GM21723 (cell line): ENCODE measurements at regions not wholly inside any gene's neighbourhood (a gene's known extent, or its start where the extent isn't known, plus 50 kb on each side); places are given as distances from the start of the nearest gene placed in this dataset.

Experiments
- ATAC-seq: cut with Tn5 transposase; IDR thresholded peaks from one replicate; pipeline ENCODE4 v1.9.1; 2021; ENCODE audit warnings: mild to moderate bottlenecking, moderate library complexity; ENCODE audit not compliant: unreplicated experiment

DNA sequence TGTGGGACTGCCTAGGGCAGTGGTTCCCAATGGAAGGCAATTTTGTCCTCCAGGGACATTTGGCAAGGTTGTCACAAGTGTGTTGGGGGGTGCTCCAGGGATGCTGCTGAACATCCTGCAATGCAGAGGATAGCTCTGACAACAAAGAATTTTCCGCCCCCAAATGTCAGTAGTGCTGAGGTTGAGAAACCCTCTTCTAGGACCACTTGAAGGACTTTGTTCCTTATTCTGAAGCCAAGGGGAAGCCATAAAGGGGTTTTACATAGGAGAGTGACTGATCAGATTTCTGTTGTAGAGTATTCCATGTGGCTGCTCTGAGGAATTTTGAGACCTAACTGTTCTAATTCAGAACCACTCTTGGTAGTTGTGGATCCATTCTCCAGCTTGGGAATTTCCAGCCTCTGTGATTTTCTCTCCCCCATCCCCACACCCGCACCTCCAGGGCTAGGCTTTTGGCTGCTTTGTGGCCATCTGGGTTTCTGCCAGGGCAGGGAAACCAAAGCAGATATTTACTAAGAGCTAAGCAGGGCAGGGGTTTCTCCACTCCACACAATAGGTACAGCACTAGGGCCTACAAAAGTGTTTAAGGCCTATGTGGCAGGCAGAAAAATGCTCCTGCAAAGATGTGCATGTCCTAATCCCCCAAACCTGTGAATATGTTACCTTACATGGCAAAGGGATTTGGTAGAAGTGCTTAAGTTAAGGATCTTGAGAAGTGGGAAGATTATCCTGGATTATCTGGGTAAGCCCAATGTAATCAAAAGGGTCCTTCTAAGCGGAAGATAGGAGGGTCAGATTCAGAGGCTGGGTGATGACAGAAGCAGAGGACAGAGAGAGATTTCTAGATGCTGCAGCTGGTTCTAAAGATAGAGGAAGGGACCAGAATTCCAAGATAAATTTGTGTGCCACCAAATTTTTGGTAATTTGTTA is 135.4 kb downstream of the TMEM17 start:
- no peak for ATAC-seq

GRCh38 chr2:62369541-62370202 is 136.3 kb downstream of the TMEM17 start:
- ATAC-seq: no peak

- no peak for ATAC-seq
Observed at GRCh38 chr2:62364791-62365528, 141.0 kb downstream of the TMEM17 start.

- peak; percentile 89 for ATAC-seq
Observed at GRCh38 chr2:62363166-62363565, 142.8 kb downstream of the TMEM17 start.

GRCh38 chr2:62362561-62362960 is 143.4 kb downstream of the TMEM17 start:
- peak; percentile 36 for ATAC-seq

- no peak for ATAC-seq
Observed at GRCh38 chr2:62361964-62362363, 144.0 kb downstream of the TMEM17 start.

DNA sequence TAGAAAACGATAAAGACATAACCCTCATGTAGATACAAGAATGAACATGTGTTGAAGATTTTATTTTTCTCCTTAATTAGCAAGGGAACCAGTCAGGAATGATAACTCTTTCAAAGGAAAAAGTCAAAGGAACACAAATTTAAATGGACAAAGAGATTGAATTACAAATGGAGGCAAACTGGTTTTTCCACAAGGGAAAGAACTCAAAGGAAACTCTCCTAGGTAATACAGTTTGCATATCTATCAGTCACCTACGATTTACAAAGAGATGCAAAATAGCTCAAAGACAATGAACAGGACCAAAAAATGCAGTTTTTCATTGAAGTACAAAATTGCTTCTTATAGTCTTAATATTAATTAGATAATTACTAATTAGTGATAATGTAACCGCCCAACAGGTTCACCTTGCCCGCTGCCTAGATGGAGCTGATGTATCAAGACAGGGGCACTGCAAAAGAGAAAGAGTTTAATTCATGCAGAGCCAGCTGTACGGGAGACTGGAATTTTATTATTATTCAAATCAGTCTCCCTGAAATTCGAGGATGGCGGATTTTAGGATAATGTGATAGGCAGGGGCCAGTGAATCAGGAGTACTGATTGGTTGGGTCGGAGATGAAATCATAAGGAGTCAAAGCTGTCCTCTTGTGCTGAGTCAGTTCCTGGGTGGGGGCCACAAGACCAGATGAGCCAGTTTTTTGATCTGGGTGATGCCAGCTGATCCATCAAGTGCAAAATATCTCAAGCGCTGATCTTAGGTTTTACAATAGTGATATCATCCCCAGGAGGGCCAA is 151.0 kb downstream of the TMEM17 start:
- no peak for ATAC-seq

GRCh38 chr2:62352031-62352430 is 154.0 kb downstream of the TMEM17 start:
- ATAC-seq: no peak

- no peak for ATAC-seq
Observed at GRCh38 chr2:62349788-62350187, 153.9 kb downstream of the B3GNT2 start.

- no peak for ATAC-seq
Observed at GRCh38 chr2:62348700-62349099, 152.8 kb downstream of the B3GNT2 start.

- ATAC-seq: no peak
Observed at GRCh38 chr2:62347563-62348270, 151.8 kb downstream of the B3GNT2 start.

GRCh38 chr2:62344472-62344871 is 148.6 kb downstream of the B3GNT2 start:
- no peak for ATAC-seq

DNA sequence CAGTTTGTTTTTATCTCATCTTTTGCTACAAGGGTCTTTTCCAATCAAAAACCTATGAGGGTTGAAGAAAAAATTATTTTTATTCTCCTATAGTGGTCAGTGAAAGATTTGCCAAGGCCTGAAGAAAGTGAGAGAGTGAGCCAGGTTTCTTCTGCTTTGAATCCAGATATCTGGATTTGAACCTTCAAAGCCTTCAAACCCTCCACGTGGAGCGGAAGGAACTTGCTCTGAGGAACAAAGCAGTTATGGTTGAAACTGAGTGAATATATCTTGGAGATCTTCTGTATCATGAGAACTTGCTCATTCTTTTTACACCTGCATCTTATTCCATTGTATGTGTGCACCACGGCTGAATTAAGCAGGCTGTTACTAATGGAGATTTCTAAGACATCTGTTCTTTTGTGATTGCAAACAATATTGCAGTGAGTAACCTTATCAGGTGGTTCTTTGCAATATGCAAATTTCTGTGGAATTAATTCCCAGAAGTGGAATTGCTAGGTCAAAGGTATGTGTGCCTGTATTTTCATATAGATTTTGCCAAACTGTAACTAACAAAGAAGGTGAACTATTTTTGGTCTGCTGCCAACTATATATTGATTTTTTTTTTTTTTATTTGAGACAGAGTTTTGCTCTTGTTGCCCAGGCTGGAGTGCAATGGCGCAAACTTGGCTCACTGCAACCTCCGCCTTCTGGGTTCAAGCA is 147.9 kb downstream of the B3GNT2 start:
- no peak for ATAC-seq

DNA sequence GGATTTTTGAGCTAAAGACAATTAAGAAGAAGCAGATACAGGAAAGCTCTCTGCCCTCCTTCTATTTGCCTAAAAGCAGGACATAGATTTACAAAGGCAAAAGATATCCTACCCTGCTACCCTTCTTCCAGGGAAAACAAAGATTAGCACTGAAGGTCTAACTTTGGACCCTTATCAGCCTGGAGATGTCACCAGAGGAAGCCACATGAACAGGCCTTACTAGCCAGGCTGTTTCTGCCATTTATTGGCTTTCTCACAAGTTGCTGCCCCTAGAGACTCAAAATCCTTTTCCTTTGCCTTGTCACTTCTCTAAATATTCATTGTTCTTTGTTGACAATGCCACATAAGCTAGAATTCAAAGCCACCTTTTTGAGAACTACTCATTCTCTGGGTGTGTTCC is 147.3 kb downstream of the B3GNT2 start:
- ATAC-seq: no peak

DNA sequence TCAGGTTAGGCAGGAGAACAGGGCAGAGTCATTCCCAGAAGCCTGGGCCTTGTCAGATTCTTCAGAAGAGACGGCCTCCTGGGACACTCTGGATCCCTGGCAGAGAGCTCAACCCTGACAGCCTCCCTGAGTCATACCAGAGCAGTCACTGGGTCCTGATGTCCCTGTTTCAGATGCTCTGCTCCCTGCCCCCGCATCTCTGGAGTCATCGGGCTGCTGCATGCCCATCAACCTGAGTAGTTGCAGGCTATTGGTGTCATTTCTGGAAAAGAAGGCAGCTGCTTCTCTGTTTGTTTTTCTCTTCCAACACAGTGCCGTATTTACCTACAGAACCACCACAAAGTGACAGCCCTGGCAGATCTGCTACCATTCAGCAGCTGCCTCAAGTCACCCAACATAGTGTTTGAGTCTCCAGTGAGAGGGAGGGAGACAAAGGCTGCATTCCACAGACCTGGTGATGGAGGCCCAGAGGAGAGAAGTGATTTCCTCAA is 145.1 kb downstream of the B3GNT2 start:
- peak; percentile 48 for ATAC-seq

DNA sequence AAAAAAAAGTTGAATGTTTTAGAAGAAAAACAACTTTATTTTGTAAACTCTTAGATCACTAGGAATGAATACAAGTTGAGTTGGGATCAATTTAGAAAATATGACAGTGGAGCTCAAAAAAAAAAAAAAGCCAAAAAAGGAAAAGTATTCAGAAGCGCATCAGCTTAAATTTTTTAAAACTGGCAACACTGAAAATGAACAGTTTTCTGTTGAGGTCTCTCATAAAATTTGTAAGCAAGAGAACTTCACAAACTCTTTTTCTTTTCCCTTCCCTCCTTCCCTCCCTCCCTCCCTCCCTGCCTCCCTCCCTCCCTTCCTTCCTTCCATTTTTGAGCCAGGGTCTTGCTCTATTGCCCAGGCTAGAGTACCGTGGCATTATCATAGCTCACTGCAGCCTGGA is 143.9 kb downstream of the B3GNT2 start:
- ATAC-seq: no peak

DNA sequence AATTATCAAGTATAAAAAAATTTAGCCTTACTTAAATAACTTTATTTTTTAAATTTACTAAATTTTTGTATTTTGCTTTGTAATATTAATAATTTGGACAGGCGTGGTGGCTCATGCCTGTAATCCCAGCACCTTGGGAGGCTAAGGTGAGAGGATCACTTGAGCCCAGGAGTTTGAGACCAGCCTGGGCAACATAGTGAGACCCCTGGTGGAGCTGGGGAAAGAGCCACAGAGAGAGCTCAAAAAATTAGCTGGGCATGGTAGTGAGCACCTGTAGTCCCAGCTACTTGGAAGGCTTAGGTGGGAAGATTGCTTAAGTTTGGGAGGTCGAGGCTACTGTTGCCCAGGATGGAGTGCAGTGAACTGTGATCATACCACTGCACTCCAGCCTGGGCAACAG is 143.5 kb downstream of the B3GNT2 start:
- no peak for ATAC-seq

- no peak for ATAC-seq
Observed at GRCh38 chr2:62338111-62338510, 142.2 kb downstream of the B3GNT2 start.

DNA sequence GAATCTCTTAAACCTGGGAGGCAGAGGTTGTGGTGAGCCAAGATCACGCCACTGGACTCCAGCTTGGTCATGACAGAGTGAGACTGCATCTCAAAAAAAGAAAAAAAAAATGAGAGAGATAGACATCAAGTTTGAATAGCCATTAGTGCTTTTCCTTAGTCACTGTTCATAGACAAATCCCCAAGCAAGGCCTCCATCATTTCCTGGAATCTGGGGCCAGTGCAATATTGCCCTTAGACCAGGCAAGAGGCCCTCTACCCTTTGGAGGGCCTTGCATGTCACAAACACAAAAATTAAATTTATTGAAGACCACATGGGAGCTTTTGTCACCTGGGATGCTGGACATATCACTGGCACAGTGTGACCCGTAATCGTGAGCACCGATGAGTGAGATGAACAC is 141.5 kb downstream of the B3GNT2 start:
- no peak for ATAC-seq
